ENCODE measurements at regions not wholly inside any gene's neighbourhood (a gene's known extent, or its start where the extent isn't known, plus 50 kb on each side); places are given as distances from the start of the nearest gene placed in this dataset.

- Histone ChIP-seq H3K9me3 (ENCODE audit: low read depth) (no peaks in the 10 kb centered on the region), H3K9me2 (replicated peaks; ENCODE audit: insufficient read depth) (no peaks in the 10 kb centered on the region), H2AFZ (no peak overlapping the region), H3K27me3 (no peaks in the 10 kb centered on the region), H3K36me3 (replicated peaks; ENCODE audit: insufficient read depth, low read depth) (no peaks in the 10 kb centered on the region), H4K20me1 (ENCODE audit: insufficient read depth, poor library complexity, severe bottlenecking) (no peaks in the 10 kb centered on the region), H3K4me3 (no peak overlapping the region), H3K79me2 (no peaks in the 10 kb centered on the region), H3K27ac (no peak overlapping the region), H3K4me2 (no peak overlapping the region), H3K4me1 (ENCODE audit: insufficient read depth) (no peaks in the 10 kb centered on the region)
- TF ChIP-seq EZH2 (IDR thresholded peaks at IDR 0.05; ENCODE audit: borderline replicate concordance) (no peak), EZH2phosphoT487 (IDR thresholded peaks at IDR 0.05; ENCODE audit: low read depth, severe bottlenecking, unreplicated experiment) (no peak)
- TF ChIP-seq, protein P1, sequence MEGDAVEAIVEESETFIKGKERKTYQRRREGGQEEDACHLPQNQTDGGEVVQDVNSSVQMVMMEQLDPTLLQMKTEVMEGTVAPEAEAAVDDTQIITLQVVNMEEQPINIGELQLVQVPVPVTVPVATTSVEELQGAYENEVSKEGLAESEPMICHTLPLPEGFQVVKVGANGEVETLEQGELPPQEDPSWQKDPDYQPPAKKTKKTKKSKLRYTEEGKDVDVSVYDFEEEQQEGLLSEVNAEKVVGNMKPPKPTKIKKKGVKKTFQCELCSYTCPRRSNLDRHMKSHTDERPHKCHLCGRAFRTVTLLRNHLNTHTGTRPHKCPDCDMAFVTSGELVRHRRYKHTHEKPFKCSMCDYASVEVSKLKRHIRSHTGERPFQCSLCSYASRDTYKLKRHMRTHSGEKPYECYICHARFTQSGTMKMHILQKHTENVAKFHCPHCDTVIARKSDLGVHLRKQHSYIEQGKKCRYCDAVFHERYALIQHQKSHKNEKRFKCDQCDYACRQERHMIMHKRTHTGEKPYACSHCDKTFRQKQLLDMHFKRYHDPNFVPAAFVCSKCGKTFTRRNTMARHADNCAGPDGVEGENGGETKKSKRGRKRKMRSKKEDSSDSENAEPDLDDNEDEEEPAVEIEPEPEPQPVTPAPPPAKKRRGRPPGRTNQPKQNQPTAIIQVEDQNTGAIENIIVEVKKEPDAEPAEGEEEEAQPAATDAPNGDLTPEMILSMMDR (IDR thresholded peaks at IDR 0.05; ENCODE audit: poor library complexity), result no peak
- 61% methylated on average over 15 of the region's 15 CpGs for WGBS (ENCODE audit: low lambda C conversion rate, missing lambda C conversion rate)
- peak; percentile 26 for DNase-seq (ENCODE audit: low spot score)
These were observed 270.6 kb upstream of the RGMA start for GRCh38 chr15:93359425-93360131.

GRCh38 chr15:93359060-93359408 lies 270.0 kb upstream of the RGMA start:
- H3K27ac ChIP-seq, result no peak overlapping the region
- DNase-seq (ENCODE audit: low spot score), result no peak
- no peaks in the 10 kb centered on the region for H3K27me3 ChIP-seq
- no peak overlapping the region for H3K4me3 ChIP-seq
- no peak for TF ChIP-seq EZH2phosphoT487 (IDR thresholded peaks at IDR 0.05; ENCODE audit: low read depth, severe bottlenecking, unreplicated experiment)
- TF ChIP-seq, protein P1 (IDR thresholded peaks at IDR 0.05; ENCODE audit: poor library complexity), result no peak
- no peak for TF ChIP-seq EZH2 (IDR thresholded peaks at IDR 0.05; ENCODE audit: borderline replicate concordance)
- H3K9me2 ChIP-seq (replicated peaks; ENCODE audit: insufficient read depth), result no peaks in the 10 kb centered on the region
- no peak overlapping the region for H2AFZ ChIP-seq
- H3K4me1 ChIP-seq (ENCODE audit: insufficient read depth), result no peaks in the 10 kb centered on the region
- H3K79me2 ChIP-seq, result no peaks in the 10 kb centered on the region
- no peaks in the 10 kb centered on the region for H4K20me1 ChIP-seq (ENCODE audit: insufficient read depth, poor library complexity, severe bottlenecking)
- no peaks in the 10 kb centered on the region for H3K9me3 ChIP-seq (ENCODE audit: low read depth)
- WGBS (ENCODE audit: low lambda C conversion rate, missing lambda C conversion rate), result 73% methylated on average over 6 of the region's 6 CpGs
- no peak overlapping the region for H3K4me2 ChIP-seq
- no peaks in the 10 kb centered on the region for H3K36me3 ChIP-seq (replicated peaks; ENCODE audit: insufficient read depth, low read depth)

GRCh38 chr15:93358166-93359059 lies 269.4 kb upstream of the RGMA start:
- WGBS (ENCODE audit: low lambda C conversion rate, missing lambda C conversion rate), result 79% methylated on average over 19 of the region's 19 CpGs
- Histone ChIP-seq H3K79me2 (no peaks in the 10 kb centered on the region), H3K4me3 (no peak overlapping the region), H2AFZ (no peak overlapping the region), H3K4me2 (no peak overlapping the region), H3K27ac (no peak overlapping the region), H3K27me3 (no peaks in the 10 kb centered on the region), H3K4me1 (ENCODE audit: insufficient read depth) (no peaks in the 10 kb centered on the region), H3K9me2 (replicated peaks; ENCODE audit: insufficient read depth) (no peaks in the 10 kb centered on the region), H4K20me1 (ENCODE audit: insufficient read depth, poor library complexity, severe bottlenecking) (no peaks in the 10 kb centered on the region), H3K9me3 (ENCODE audit: low read depth) (no peaks in the 10 kb centered on the region), H3K36me3 (replicated peaks; ENCODE audit: insufficient read depth, low read depth) (no peaks in the 10 kb centered on the region)
- TF ChIP-seq, protein P1 (IDR thresholded peaks at IDR 0.05; ENCODE audit: poor library complexity), result no peak
- TF ChIP-seq EZH2phosphoT487 (IDR thresholded peaks at IDR 0.05; ENCODE audit: low read depth, severe bottlenecking, unreplicated experiment), result no peak
- TF ChIP-seq EZH2 (IDR thresholded peaks at IDR 0.05; ENCODE audit: borderline replicate concordance), result no peak
- no peak for DNase-seq (ENCODE audit: low spot score)

Data from hepatocyte (in vitro differentiated cells).